Colon (tissue), 2 donors: ENCODE measurements at regions not wholly inside any gene's neighbourhood (a gene's known extent, or its start where the extent isn't known, plus 50 kb on each side); places are given as distances from the start of the nearest gene placed in this dataset.
"Not testable (repeated sequence)": the region's sequence is repeated elsewhere in the genome, so short reads cannot be mapped to it uniquely, and the experiment has no call there.

Source experiments
- FAIRE-seq: peaks from 2 replicates; lab custom pipeline; 2012; peaks lifted over from hg19 to GRCh38; lab: Jason Lieb, UNC
- donor health status: control.
- donor health status: control.

- no peak for FAIRE-seq
These were observed 389.3 kb downstream of the KCNA4 start for GRCh38 chr11:29627541-29627940.

- FAIRE-seq: no peak
These were observed 393.6 kb downstream of the KCNA4 start for GRCh38 chr11:29623144-29623722.

- no peak for FAIRE-seq
These were observed 400.2 kb downstream of the KCNA4 start for GRCh38 chr11:29616611-29617010.

- no peak for FAIRE-seq
These were observed 404.4 kb downstream of the KCNA4 start for GRCh38 chr11:29612423-29612822.

GRCh38 chr11:29606330-29607031 lies 410.3 kb downstream of the KCNA4 start:
- no peak for FAIRE-seq

- FAIRE-seq: not testable (repeated sequence)
These were observed 416.7 kb downstream of the KCNA4 start for GRCh38 chr11:29600151-29600575.

GRCh38 chr11:29584342-29584741 lies 432.5 kb downstream of the KCNA4 start:
- no peak for FAIRE-seq

- FAIRE-seq: no peak
These were observed 438.0 kb downstream of the KCNA4 start for GRCh38 chr11:29578806-29579205.

GRCh38 chr11:29564486-29564885 lies 452.3 kb downstream of the KCNA4 start:
- FAIRE-seq: no peak

- FAIRE-seq: no peak
These were observed 454.6 kb downstream of the KCNA4 start for GRCh38 chr11:29562183-29562582.

GRCh38 chr11:29553990-29554389 lies 462.8 kb downstream of the KCNA4 start:
- no peak for FAIRE-seq

- FAIRE-seq: no peak
These were observed 478.3 kb downstream of the KCNA4 start for GRCh38 chr11:29538339-29539036.

- no peak for FAIRE-seq
These were observed 482.0 kb downstream of the KCNA4 start for GRCh38 chr11:29534836-29535235.

GRCh38 chr11:29530961-29531360 lies 485.9 kb downstream of the KCNA4 start:
- FAIRE-seq: no peak

GRCh38 chr11:29527391-29527936 lies 489.4 kb downstream of the KCNA4 start:
- FAIRE-seq: no peak

GRCh38 chr11:29518389-29519174 lies 498.2 kb downstream of the KCNA4 start:
- no peak for FAIRE-seq

GRCh38 chr11:29511394-29511793 lies 505.4 kb downstream of the KCNA4 start:
- FAIRE-seq: no peak

- FAIRE-seq: no peak
These were observed 509.5 kb downstream of the KCNA4 start for GRCh38 chr11:29507376-29507775.

- no peak for FAIRE-seq
These were observed 521.2 kb downstream of the KCNA4 start for GRCh38 chr11:29495676-29496075.

GRCh38 chr11:29490938-29491337 lies 525.9 kb downstream of the KCNA4 start:
- FAIRE-seq: no peak

- no peak for FAIRE-seq
These were observed 530.5 kb downstream of the KCNA4 start for GRCh38 chr11:29486301-29486700.

- no peak for FAIRE-seq
These were observed 531.2 kb downstream of the KCNA4 start for GRCh38 chr11:29485641-29486040.
